RCC 7860 (cell line): ENCODE measurements at regions not wholly inside any gene's neighbourhood (a gene's known extent, or its start where the extent isn't known, plus 50 kb on each side); places are given as distances from the start of the nearest gene placed in this dataset.
"Not testable (repeated sequence)": the region's sequence is repeated elsewhere in the genome, so short reads cannot be mapped to it uniquely, and the experiment has no call there.

Experiments
- DNase-seq: peaks from one replicate; pipeline ENCODE4 v3.0.0-alpha.2; 2015; ENCODE audit warnings: low spot score
- FAIRE-seq: peaks from 2 replicates; lab custom pipeline; 2012; peaks lifted over from hg19 to GRCh38; lab: Jason Lieb, UNC

DNA sequence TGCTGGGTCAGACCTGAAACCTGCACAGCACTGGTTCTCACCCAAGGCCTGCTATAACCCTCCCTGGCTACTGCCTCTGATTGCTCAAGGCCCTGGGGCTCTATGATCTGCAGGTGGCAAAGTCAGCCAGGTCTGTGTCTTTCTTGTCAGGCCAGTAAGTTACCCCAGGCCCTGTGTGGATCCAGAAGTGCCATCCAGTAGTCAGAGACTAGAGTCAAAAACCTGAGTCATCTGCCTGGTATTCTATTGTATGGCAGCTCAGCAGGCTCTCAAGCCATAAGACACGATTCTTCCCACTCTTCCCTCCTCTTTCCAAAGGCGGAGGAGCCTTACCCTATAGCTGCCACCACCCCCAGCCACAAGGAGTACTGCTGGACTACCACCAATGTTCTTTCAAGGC lies 593.0 kb downstream of the FRK start:
- DNase-seq: no peak
- FAIRE-seq: no peak

DNA sequence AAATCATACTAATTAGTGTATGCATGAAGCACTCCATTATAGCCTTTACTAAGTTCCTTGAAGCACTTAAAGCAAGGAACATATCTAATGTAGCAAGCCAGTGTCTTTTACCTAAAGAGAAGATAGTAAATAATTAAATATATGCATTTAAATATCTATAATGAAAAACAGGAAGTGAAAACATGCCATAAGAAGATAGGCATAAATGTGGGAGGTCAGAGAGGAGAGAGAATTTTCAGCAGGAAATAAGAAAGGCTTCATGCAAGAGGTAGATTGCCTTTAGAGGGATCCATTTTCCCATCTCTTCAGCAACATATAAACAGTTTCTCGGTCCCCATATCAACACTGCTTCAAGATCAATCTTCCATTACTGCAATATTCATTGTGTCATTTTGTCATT lies 599.8 kb downstream of the FRK start:
- DNase-seq: no peak
- FAIRE-seq: no peak

DNA sequence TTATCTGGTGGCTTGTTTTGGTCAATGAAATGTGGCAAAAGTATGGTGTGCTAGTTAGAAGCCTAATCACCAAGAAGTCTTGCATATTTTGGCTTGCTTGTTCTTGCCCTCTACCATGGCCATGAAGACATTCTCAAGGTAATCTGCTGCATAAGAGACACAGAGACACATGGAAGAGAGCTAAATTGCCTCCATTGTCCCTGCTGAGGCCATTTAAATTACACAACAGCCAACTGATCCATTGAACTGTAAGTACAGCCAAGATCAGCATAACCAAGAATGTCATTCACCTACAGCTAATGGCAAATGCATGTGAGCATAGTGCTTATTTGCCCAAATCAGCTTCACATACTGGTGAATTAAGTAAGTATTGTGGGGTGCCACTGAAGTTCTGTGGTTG lies 603.8 kb downstream of the FRK start:
- FAIRE-seq (no peak), DNase-seq (no peak)

DNA sequence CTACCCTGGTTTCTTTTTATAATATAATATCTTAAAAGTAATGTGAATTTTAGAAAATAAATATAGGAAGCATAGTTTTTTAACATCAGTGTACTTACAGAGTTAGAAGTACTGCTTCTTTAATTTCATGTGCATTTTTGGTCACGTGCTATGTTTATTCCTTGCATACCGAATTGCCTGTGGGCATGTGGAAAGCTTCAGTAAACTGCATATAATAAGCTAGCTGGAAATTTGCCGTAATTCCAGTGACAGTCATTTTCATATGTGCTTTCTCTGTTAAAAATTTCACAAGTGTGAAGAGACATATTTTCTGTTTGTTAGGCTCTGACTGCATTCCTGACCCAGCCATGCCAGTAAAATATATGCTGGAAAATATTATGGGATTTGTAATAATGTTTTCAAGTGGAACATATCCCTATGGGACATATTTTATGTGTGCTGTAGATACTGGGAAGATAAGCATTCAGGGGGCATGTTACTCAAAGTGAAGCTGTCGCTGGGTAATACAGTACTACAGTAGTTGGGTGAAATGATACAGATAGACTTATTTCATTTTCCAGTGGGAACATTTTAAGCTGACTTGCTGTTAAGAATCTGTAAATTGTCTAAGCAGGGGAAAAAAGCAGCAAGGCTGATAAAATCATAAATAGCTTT lies 616.7 kb downstream of the FRK start:
- FAIRE-seq (no peak), DNase-seq (no peak)

DNA sequence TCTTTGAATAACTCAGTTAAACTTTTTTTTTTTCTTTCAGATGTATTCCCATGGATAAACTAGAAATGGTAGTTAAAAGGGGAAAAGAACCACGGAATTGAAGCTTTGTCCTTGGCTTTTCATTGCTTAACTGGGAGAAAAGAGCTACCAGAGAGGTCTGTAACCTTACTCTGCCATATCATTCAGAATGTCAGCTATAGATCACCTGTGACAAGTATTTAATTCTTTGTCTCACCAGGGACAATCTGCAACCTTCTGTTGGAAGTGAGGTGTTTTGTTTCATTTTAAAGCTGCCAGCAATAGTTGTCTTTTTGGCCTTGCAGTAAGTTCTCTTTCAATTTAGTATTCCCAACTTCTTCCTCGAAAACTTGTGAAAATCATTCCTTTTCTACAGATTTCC lies 618.4 kb downstream of the FRK start:
- no peak for DNase-seq
- FAIRE-seq: no peak

DNA sequence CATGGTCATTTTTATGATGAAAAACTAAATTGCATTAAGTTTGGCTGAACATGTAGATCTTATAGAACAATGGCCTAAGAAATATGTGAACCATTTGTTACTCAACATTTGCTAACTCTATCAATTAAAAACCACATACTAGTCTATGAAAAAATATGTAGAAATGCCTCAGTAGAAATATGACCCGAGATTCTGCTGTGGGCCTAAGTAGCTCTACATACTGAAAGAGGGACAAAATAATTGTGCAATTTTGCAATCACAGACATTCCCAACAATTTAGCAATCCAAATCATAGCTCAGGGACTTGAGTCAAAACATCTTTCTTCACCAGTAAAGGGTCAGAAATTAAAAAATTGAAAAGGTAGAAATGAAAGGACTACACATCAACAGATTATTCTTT lies 619.0 kb downstream of the FRK start:
- DNase-seq (no peak), FAIRE-seq (no peak)

DNA sequence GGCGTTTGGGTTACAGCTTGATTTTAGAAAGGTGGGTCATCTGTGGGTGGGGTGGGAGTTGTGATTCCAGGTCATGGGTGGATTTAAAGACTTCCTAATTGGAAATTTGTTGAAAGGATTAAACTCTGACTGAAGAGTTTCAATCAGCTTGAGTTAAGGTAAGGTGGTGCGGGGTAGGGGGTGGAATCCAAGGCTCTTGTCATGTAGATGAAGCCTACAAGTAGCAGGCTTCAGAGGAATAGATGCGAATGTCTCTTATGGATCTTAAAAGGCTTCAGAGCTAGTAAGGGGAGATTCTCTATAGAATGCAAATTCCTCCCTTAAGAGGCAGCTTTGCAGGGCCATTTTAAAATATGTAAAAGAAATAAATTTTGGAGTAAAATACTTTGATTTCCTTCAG lies 645.3 kb downstream of the FRK start:
- FAIRE-seq (no peak), DNase-seq (no peak)

DNA sequence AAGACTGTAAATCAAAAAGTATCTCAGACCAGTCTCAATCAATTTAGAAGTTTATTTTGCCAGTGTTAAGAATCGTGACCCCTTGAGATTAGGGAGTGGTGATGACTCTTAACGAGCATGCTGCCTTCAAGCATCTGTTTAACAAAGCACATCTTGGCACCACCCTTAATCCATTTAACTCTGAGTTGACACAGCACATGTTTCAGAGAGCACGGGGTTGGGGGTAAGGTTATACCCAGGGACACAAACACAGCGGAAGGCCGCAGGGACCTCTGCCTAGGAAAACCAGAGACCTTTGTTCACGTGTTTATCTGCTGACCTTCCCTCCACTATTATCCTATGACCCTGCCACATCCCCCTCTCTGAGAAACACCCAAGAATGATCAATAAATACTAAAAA lies 645.8 kb downstream of the FRK start:
- DNase-seq, FAIRE-seq: not testable (repeated sequence)

DNA sequence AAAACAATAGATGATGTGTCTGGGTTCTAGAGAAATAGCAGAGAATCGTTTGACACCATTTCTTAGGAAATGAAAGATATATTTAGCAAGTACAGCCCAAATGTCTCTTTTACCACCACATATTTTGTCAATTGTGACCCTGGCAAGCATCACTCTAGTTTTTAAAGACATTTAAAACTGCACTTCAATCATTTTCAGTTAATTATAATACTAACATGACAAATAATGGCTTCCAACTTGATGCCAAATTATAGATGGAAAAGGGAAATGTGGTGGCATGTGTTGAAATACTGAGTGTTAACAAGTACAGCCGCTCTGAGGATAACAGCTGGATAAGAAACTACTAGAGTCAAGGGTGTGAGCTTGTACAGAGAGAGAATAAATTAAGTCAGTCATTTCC lies 648.9 kb downstream of the FRK start:
- FAIRE-seq (no peak), DNase-seq (no peak)

DNA sequence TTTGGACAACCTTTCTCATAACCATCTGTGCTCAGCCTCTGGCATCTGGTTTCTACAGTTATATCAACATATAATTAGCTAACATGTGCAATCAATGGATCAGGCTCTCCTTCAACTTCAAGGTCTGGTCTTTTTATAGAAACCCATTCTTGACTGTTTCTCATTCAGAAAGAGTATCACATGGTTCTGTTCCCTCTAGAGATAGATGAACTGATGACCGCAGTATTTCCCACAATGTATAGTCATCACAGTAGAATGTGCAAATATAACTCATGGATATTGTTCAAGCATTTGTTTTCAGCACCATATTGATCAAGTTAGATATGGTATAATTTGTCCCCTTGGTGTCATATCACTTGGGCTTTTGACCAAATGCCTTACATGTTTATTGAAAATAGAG lies 656.2 kb downstream of the FRK start:
- FAIRE-seq (no peak), DNase-seq (no peak)

DNA sequence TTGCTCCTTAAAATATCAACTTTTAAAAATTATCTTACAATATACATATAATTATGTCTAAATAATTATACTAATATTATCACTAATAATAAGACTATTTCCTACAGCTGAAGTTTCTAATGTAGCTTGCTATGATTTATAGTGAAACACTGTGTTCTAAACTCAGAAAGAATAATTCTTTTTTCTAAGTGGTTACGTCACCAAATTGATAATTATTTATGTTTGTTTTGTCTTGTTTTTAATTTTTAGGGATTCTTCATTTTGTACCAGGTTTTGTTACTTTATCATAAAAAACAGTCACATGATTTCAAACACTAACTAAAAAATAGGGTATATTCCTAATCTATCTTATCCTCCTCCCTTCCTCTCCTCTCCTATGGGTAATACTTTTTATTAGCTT lies 662.1 kb downstream of the FRK start:
- FAIRE-seq: no peak
- no peak for DNase-seq

DNA sequence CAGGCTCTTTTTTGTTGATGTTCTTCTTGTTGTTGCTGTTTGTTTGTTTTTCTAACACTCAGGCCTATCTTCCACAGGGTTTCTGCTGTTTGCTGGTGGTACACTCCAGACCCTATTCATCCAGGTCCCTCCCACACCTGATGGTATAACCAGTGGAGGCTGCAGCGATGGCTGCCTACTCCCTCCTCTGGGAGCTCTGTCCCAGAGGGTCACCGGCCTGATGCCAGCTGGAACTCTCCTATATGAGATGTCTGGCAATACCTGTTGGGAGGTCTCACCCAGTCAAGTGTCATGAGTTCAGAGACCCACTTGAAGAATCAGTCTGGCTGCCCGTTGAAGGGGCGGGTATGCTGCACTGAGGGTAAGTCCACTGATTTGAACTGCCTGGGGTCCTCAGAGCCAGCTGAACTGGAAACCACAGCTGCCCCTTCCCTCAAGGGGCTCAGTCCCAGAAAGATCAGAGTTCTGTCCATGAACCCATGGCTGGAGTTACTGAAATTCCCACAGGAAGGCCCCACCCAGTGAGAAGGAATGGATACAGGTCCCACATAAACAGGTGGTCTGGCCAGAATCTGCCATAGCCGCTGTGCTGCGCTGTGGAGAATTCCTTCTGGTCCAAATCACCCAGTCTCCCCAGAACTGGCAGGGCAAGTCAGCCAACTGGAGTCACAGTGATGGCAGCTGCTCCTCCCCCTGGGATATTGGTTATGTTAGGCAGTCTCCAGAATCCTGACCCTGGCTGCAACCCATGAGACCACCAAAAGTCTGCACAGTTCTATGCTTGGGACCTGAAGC lies 664.4 kb downstream of the FRK start:
- no peak for FAIRE-seq
- no peak for DNase-seq

DNA sequence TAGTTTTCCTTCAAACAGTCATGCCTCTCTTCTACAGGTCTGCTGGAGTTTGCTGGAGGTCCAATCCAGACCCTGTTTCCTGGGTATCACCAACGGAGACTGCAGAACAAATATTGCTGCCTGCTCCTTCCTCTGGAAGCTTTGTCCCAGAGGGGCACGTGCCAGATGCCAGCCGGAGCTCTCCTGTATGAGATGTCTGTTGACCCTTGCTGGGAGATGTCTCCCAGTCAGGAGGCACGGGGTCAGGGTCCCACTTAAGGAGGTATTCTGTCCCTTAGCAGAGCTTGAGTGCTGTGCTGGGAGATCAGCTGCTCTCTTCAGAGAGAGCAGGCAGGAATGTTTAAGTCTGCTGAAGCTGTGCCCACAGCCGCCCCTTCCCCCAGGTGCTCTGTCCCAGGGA lies 666.9 kb downstream of the FRK start:
- FAIRE-seq: no peak
- DNase-seq: no peak

DNA sequence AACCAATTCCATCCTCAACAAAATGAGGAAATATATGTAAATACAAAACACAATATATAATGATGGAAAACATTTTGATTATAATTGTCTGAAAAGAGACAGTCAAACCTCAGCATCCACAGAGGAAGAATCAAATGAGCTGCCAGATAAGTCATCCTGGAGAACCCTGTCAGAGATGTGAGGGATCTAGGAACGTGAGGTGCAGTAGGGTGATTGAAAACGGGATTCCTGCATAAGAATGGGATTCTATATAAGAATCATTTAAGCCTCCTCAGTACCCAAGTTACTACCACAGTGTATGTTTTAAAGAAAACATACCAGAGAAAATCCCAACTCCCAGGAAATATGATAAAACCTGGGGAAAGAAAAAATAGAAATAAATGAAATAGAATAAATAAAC lies 690.5 kb downstream of the FRK start:
- FAIRE-seq (no peak), DNase-seq (no peak)

DNA sequence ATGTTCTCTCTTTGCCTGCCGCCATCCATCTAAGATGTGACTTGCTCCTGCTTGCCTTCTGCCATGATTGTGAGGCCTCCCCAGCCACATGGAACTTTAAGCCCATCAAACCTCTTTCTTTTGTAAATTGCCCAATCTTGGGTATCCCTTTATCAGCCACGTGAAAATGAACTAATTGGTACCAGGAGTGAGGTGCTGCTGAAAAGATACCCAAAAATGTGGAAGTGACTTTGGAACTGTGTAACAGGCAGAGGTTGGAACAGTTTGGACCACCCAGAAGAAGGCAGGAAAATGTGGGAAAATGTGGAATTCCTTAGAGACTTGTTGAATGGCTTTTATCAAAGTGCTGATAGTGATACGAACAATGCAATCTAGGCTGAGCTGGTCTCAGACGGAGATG lies 694.9 kb downstream of the FRK start:
- no peak for DNase-seq
- FAIRE-seq: no peak

DNA sequence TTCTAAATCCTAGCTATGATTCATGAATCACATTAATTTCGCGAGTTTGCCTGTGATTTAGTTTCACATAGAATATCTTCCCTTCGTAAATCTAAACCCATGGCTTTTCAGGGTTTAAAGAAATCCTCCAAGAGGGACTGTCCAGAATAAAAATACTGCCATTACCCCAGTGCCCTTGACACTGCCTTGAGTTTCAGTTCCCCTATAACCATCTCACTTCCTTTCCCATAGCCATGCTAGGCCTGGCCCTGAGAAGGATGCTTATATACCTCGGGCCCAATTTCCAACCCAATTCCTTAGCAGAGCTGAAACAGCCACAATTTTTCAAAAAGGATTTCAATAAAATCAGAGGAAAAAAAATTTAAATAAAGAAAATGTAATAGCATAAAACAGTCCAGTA lies 697.3 kb downstream of the FRK start:
- DNase-seq (no peak), FAIRE-seq (no peak)

DNA sequence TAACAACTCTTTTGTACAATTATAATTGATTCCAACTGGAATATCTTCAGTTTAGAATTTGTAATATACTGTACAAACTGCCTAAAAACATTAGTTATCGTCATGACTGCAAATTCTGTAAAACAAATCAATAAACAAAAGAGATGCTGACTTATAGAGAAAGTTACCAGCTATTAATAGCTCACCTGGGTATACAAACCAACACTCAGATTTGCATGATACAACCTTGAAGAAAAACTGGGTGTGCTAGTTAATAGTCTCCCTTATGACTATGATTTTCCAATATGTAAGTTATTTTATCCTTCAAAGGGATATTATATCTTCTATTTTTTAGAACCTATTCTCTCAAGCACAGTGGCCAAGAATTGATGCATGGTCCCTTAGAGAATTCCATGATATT lies 698.5 kb downstream of the FRK start:
- FAIRE-seq (no peak), DNase-seq (no peak)

DNA sequence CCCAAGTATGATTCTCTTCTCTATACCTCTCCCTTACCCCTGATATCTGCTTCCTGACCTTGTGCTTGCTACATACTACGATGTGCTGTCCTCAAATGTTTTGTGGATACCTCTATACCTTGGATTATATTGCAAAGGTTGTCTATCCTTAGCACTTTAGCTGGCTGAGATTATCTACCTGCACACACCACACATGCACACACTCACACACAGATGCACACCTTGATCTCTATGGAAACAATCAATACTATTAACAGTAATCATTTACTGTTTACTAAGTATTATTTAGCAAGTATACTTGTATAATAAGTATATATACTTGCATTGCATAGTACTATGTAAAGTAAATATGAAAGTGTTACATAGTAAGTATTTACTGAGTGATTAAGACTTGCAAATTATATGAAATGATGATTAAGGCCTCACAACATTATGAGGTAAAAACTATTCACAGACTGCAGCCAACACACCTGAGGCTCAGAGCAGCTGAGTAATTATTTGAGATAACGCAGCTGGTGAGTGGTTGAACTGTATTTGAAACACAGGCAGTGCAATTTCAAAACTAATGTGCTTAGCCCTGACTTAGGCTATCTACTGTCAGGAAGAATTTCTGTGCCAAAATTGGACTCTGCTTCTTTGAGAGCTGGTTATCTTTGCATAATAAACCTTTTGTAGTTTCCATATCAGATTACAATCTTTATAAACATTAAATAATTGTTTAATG lies 699.9 kb downstream of the FRK start:
- no peak for FAIRE-seq
- DNase-seq: no peak

DNA sequence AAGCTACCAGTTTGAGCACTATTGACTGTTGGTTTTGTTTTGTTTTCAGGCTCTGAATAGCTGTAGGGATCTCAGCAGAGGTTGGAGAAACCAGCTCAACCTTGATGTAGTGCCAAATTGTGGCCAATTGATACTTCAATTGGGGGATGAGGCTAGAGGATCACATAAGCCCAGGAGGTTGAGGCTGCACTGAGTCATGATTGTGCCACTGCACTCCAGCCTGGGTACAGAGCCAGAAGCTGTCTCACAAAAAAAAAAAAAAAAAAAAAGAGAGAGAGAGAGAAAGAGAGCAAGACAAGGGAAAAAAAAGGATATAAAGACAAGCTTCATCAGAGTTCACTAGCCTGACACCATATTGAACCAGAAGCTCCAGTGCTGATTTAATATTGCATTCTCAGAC lies 702.1 kb downstream of the FRK start:
- FAIRE-seq: no peak

DNA sequence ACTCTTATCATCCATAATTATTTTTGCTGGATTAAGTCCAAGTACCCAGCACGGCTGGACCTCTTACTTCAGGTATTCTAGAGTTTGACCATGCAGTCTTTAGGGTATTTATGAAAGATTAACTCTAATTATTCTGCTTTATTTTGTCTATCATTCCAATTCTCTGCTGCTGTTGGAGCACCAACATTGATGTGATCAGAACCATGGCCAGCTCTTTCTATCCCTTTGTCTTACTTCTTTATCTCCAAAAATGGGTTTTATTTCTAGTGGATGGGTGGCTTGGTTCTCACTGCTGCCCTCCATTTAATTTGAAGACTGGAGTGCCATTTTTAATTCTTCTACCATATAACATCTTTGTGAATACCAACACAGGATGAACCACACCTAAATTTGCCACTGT lies 704.3 kb downstream of the FRK start:
- DNase-seq (no peak), FAIRE-seq (no peak)

More for the DNA sequence above, 702.1 kb downstream of the FRK start:
- DNase-seq: no peak

DNA sequence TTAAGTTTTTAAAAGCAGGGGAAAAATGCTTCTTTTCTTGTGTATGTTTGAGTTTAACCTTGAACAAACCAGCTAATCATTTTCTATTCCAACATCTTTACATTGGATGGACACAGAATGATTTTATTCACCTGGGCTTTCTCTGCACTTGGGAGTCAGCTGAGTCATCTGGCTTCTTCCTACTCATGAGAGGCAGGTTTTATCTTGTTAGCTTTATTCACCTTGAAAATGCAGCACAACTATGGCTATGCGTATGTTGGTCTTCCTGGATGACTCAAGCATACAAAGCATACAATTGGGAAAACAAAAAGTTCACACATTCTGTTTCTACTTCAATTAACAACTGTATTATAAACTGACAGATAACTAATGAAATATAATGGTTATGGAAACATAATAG lies 737.7 kb downstream of the FRK start:
- FAIRE-seq: no peak
- no peak for DNase-seq

DNA sequence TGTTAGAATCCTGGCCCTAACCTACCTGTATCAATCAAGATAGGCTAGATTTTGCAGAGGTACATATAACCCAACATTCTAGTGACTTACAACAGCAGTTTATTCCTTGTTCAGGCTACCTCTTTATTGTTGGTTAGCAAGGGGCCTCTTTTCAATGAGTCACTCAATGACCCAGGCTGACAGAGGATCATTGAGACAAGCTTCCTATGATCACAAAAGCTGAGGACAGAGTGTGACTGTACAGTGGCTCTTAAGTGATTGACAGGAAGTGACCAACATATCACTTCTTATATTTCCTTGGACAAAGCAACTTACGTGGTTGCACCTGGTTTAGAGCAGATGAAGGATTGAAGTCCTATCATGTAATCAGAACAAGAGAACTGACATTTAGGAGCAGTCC lies 740.9 kb downstream of the FRK start:
- FAIRE-seq: no peak

More for the DNA sequence above, 740.9 kb downstream of the FRK start:
- DNase-seq: no peak
